ENCODE measurements at regions not wholly inside any gene's neighbourhood (a gene's known extent, or its start where the extent isn't known, plus 50 kb on each side); places are given as distances from the start of the nearest gene placed in this dataset.

GRCh38 chr14:81946834-81947798, 413.5 kb upstream of the SEL1L start:
- H3K4me1 Mint-ChIP-seq (ENCODE audit: low read depth): no peaks in the 10 kb centered on the region
- ATAC-seq: no peak
- no peak overlapping the region for H3K4me3 Mint-ChIP-seq
- peaks cover 3% of the 10 kb centered on the region for H3K9me3 Mint-ChIP-seq
- no peaks in the 10 kb centered on the region for H3K36me3 Mint-ChIP-seq (ENCODE audit: insufficient read depth)
- DNase-seq: no peak
- no peaks in the 10 kb centered on the region for H3K27me3 Mint-ChIP-seq (ENCODE audit: low read depth)

- Mint-ChIP-seq H3K4me1 (ENCODE audit: low read depth) (no peaks in the 10 kb centered on the region), H3K9me3 (peaks cover 10% of the 10 kb centered on the region), H3K4me3 (no peak overlapping the region), H3K27me3 (ENCODE audit: low read depth) (no peaks in the 10 kb centered on the region), H3K36me3 (ENCODE audit: insufficient read depth) (no peaks in the 10 kb centered on the region)
- DNase-seq (no peak), ATAC-seq (no peak)
These were observed 419.3 kb upstream of the SEL1L start for GRCh38 chr14:81952917-81953316.

- ATAC-seq (no peak), DNase-seq (no peak)
- no peaks in the 10 kb centered on the region for H3K36me3 Mint-ChIP-seq (ENCODE audit: insufficient read depth)
- H3K4me1 Mint-ChIP-seq (ENCODE audit: low read depth): no peaks in the 10 kb centered on the region
- no peaks in the 10 kb centered on the region for H3K27me3 Mint-ChIP-seq (ENCODE audit: low read depth)
- H3K9me3 Mint-ChIP-seq: peaks cover 7% of the 10 kb centered on the region
- H3K4me3 Mint-ChIP-seq: no peak overlapping the region
These were observed 419.8 kb upstream of the SEL1L start for GRCh38 chr14:81953419-81953818.

- peaks cover 7% of the 10 kb centered on the region for H3K9me3 Mint-ChIP-seq
- no peaks in the 10 kb centered on the region for H3K36me3 Mint-ChIP-seq (ENCODE audit: insufficient read depth)
These were observed 421.5 kb upstream of the SEL1L start for GRCh38 chr14:81955123-81955522.

DNA sequence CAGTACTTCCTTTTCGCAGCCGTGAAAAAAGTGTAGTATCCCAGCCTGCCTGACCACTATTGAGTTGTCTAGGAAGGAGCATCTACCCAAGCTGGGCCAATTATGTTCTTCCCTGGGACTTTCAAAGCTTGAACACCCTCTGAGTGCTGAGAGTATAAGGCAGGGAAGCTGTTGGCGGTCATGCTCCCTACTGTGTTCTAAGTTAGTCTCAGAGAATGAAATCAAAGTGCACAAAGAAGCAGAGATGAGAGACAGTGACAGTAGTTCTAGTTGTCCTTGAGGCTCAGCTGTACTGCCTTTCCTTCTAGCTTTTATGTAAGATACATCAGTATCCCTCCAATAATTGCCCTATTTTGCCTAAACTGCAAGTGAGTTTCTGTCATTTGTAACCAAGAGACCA, 427.1 kb upstream of the SEL1L start:
- Mint-ChIP-seq H3K4me1 (ENCODE audit: low read depth) (no peaks in the 10 kb centered on the region), H3K36me3 (ENCODE audit: insufficient read depth) (no peaks in the 10 kb centered on the region), H3K4me3 (no peak overlapping the region), H3K9me3 (peaks cover under 1% of the 10 kb centered on the region), H3K27me3 (ENCODE audit: low read depth) (no peaks in the 10 kb centered on the region)
- DNase-seq: no peak
- no peak for ATAC-seq

More at GRCh38 chr14:81955123-81955522, 421.5 kb upstream of the SEL1L start:
- no peak for ATAC-seq
- no peaks in the 10 kb centered on the region for H3K4me1 Mint-ChIP-seq (ENCODE audit: low read depth)
- H3K27me3 Mint-ChIP-seq (ENCODE audit: low read depth): no peaks in the 10 kb centered on the region
- no peak overlapping the region for H3K4me3 Mint-ChIP-seq
- no peak for DNase-seq

GRCh38 chr14:81963846-81964245, 430.2 kb upstream of the SEL1L start:
- Mint-ChIP-seq H3K4me1 (ENCODE audit: low read depth) (no peaks in the 10 kb centered on the region), H3K36me3 (ENCODE audit: insufficient read depth) (no peaks in the 10 kb centered on the region), H3K4me3 (no peak overlapping the region), H3K9me3 (no peaks in the 10 kb centered on the region), H3K27me3 (ENCODE audit: low read depth) (no peaks in the 10 kb centered on the region)
- DNase-seq (no peak), ATAC-seq (no peak)

- no peak for ATAC-seq
- H3K27me3 Mint-ChIP-seq (ENCODE audit: low read depth): no peaks in the 10 kb centered on the region
- no peaks in the 10 kb centered on the region for H3K36me3 Mint-ChIP-seq (ENCODE audit: insufficient read depth)
- peaks cover 11% of the 10 kb centered on the region for H3K9me3 Mint-ChIP-seq
- DNase-seq: no peak
- H3K4me1 Mint-ChIP-seq (ENCODE audit: low read depth): no peaks in the 10 kb centered on the region
- H3K4me3 Mint-ChIP-seq: no peak overlapping the region
These were observed 436.7 kb upstream of the SEL1L start for GRCh38 chr14:81970307-81970706.

GRCh38 chr14:81971911-81972310, 438.3 kb upstream of the SEL1L start:
- H3K4me3 Mint-ChIP-seq: no peak overlapping the region
- H3K27me3 Mint-ChIP-seq (ENCODE audit: low read depth): no peaks in the 10 kb centered on the region
- H3K36me3 Mint-ChIP-seq (ENCODE audit: insufficient read depth): no peaks in the 10 kb centered on the region
- peaks cover 11% of the 10 kb centered on the region for H3K9me3 Mint-ChIP-seq
- ATAC-seq (no peak), DNase-seq (no peak)
- no peaks in the 10 kb centered on the region for H3K4me1 Mint-ChIP-seq (ENCODE audit: low read depth)

DNA sequence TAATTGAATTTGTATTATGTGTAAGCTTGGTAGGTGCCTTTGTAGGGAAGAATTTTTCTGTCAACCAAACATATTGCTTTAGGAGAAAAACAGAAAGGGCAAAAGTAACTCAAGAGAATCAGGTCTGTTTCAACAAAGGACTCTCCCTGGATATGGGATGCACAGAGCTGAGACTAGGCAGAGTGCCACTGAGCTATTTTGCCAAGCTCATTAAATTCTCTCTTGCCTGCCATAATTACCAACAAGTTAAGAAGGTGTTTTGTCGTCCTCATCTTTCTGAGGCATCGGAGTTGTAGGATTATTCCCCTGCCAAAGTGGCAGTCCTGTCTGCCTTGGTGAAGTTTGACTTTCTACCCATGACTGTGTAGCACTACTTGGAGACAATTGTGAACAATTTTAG, 438.9 kb upstream of the SEL1L start:
- Mint-ChIP-seq H3K36me3 (ENCODE audit: insufficient read depth) (no peaks in the 10 kb centered on the region), H3K4me3 (no peak overlapping the region), H3K9me3 (peaks cover 11% of the 10 kb centered on the region), H3K27me3 (ENCODE audit: low read depth) (no peaks in the 10 kb centered on the region), H3K4me1 (ENCODE audit: low read depth) (no peaks in the 10 kb centered on the region)
- DNase-seq (no peak), ATAC-seq (no peak)

DNA sequence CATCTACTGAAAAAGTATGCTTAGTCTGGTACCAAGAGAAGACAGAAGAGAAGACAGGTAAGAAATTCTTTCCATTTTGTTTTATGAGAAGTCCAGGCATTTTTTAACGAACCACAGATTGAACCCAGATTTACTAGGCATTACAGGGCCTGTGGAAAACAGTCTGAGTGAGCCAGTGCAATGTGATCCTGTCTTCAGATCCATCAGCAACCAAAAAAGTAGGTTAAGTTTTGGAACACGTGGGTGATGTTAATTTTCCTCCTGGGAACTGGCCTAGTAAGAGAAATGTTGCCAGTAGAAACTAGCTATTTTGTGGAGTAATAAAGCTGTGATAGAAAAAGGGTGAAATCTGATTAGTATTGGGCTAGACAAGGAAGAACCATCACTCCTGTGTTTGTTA, 440.9 kb upstream of the SEL1L start:
- Mint-ChIP-seq H3K9me3 (peaks cover 9% of the 10 kb centered on the region), H3K27me3 (ENCODE audit: low read depth) (no peaks in the 10 kb centered on the region), H3K4me3 (no peak overlapping the region), H3K4me1 (ENCODE audit: low read depth) (no peaks in the 10 kb centered on the region), H3K36me3 (ENCODE audit: insufficient read depth) (no peaks in the 10 kb centered on the region)
- no peak for ATAC-seq
- DNase-seq: no peak

DNA sequence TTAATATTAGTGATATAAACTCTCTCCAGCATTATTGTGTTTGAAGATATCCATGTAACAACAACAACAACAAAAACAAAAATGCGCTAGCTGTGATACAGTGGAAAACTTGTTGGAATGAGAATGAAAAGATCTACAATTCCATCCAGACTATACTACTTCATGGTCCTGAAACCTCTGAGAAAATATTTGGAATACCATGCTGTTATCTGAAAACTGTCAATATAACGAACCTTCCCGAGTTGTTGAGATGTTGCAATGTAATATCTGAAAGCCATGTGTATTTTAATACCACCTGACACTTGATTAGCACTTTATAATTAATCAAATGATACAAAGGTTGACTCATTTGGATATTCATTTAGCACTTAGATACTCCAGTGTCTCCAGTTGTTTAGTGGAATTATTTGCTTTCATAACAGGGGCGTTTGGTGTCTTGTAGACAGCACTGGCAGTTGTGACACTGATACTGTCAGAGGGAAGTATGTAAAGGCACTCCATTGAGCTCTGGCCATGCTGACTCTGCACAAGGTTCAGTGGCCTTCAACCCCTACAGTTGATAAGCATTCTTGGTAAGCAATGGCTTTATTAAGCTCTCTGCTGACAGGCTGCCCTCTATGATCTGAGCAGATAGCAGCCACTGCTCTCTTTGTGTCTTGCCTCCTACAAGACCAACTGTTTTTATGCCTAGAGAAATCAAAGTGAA, 447.1 kb upstream of the SEL1L start:
- no peaks in the 10 kb centered on the region for H3K9me3 Mint-ChIP-seq
- no peak overlapping the region for H3K4me3 Mint-ChIP-seq
- H3K4me1 Mint-ChIP-seq (ENCODE audit: low read depth): no peaks in the 10 kb centered on the region
- no peaks in the 10 kb centered on the region for H3K36me3 Mint-ChIP-seq (ENCODE audit: insufficient read depth)
- DNase-seq (no peak), ATAC-seq (no peak)
- H3K27me3 Mint-ChIP-seq (ENCODE audit: low read depth): no peaks in the 10 kb centered on the region

GRCh38 chr14:81981307-81981675, 447.6 kb upstream of the SEL1L start:
- H3K4me3 Mint-ChIP-seq: no peak overlapping the region
- H3K36me3 Mint-ChIP-seq (ENCODE audit: insufficient read depth): no peaks in the 10 kb centered on the region
- H3K27me3 Mint-ChIP-seq (ENCODE audit: low read depth): no peaks in the 10 kb centered on the region
- no peaks in the 10 kb centered on the region for H3K9me3 Mint-ChIP-seq
- no peaks in the 10 kb centered on the region for H3K4me1 Mint-ChIP-seq (ENCODE audit: low read depth)
- no peak for DNase-seq
- no peak for ATAC-seq

- Mint-ChIP-seq H3K4me3 (no peak overlapping the region), H3K9me3 (no peaks in the 10 kb centered on the region), H3K36me3 (ENCODE audit: insufficient read depth) (no peaks in the 10 kb centered on the region), H3K27me3 (ENCODE audit: low read depth) (no peaks in the 10 kb centered on the region), H3K4me1 (ENCODE audit: low read depth) (no peaks in the 10 kb centered on the region)
- DNase-seq: no peak
- ATAC-seq: no peak
These were observed 448.4 kb upstream of the SEL1L start for GRCh38 chr14:81982046-81982445.

DNA sequence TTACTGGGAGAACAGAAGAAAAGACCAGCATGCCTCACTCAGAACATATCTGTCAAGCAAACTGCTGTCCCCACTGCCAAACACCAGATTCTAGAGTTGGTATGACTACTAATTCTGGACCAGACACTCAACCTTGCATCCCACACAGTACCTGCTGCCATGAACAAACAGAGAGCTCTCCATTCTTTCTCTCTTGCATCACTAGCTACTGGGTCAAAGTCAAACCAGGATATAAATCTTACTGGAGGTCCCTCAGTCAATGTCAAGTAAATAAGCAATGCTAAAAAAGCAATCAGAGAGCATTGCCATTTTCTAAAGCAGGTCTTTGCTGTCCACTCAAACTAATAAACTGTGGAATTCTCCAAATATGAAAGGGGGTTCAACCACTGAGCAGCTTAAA, 452.4 kb upstream of the SEL1L start:
- Mint-ChIP-seq H3K27me3 (ENCODE audit: low read depth) (peaks cover 8% of the 10 kb centered on the region), H3K9me3 (no peaks in the 10 kb centered on the region), H3K4me1 (ENCODE audit: low read depth) (no peaks in the 10 kb centered on the region), H3K36me3 (ENCODE audit: insufficient read depth) (no peaks in the 10 kb centered on the region), H3K4me3 (no peak overlapping the region)
- ATAC-seq: no peak
- DNase-seq: no peak

DNA sequence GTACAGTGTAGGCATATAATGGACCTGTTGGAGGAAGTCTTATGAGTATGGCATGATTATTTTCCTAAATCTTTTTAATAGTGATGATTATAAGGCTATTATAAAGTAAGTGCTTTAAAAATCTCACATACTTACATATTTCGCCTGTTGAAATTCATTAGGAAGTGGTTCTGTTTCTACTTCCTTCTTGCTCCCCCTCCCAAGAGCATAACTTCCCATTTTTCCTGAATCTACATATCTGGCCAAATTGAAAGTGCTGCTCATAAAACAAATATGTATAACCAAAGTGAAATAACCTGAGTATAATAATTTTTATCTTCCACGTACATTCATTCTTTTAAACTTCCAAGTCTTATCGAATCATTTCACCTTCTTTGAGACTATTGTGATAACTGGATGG, 455.6 kb upstream of the SEL1L start:
- H3K4me1 Mint-ChIP-seq (ENCODE audit: low read depth): no peaks in the 10 kb centered on the region
- ATAC-seq (no peak), DNase-seq (no peak)
- no peaks in the 10 kb centered on the region for H3K36me3 Mint-ChIP-seq (ENCODE audit: insufficient read depth)
- H3K4me3 Mint-ChIP-seq: no peak overlapping the region
- peaks cover 8% of the 10 kb centered on the region for H3K27me3 Mint-ChIP-seq (ENCODE audit: low read depth)
- H3K9me3 Mint-ChIP-seq: no peaks in the 10 kb centered on the region
